ENCODE measurements at regions not wholly inside any gene's neighbourhood (a gene's known extent, or its start where the extent isn't known, plus 50 kb on each side); places are given as distances from the start of the nearest gene placed in this dataset.
"Not testable (repeated sequence)": the region's sequence is repeated elsewhere in the genome, so short reads cannot be mapped to it uniquely, and the experiment has no call there.

DNA sequence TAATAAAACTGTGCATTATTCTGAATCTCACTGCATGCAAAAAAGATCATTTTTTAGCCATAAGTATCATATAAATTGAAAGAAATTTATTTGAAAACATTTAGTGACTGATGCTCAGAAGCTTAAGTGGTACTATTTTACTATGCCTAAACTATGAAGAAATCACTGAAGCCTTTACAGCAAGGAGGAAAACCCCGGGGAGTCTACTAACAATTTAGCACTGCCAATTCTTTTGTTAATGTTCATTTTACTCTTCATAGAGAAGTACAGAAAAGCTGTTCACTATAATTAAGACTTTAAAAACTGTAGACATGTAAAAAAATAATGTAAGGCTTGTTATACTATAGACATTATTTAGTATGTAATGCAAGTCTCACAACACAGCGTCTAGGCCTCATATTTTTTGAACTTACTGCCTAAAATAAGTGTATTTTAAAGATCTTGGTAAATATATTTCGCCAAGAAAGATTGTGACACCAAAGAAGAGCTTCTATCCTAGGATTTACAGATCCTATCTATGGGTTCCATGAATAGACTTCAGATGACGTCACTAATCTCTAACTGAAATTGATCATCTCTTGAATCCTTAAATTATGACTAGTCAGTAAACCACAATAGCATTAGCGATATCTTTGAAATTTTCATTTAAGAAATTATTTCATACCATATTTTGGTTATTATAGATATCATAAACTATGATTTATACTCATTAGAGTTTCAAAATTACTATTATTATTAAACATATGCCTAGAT lies 602.5 kb downstream of the TMA16 start:
- H3K9me3 Mint-ChIP-seq: no peaks in the 10 kb centered on the region
- H3K4me3 Mint-ChIP-seq: no peak overlapping the region
- H3K4me1 Mint-ChIP-seq: no peaks in the 10 kb centered on the region
- no peak overlapping the region for H3K27ac Mint-ChIP-seq
- no peaks in the 10 kb centered on the region for H3K36me3 Mint-ChIP-seq (ENCODE audit: low read depth)
- H3K27me3 Mint-ChIP-seq (ENCODE audit: low read depth): no peaks in the 10 kb centered on the region
- TF ChIP-seq, protein P1, sequence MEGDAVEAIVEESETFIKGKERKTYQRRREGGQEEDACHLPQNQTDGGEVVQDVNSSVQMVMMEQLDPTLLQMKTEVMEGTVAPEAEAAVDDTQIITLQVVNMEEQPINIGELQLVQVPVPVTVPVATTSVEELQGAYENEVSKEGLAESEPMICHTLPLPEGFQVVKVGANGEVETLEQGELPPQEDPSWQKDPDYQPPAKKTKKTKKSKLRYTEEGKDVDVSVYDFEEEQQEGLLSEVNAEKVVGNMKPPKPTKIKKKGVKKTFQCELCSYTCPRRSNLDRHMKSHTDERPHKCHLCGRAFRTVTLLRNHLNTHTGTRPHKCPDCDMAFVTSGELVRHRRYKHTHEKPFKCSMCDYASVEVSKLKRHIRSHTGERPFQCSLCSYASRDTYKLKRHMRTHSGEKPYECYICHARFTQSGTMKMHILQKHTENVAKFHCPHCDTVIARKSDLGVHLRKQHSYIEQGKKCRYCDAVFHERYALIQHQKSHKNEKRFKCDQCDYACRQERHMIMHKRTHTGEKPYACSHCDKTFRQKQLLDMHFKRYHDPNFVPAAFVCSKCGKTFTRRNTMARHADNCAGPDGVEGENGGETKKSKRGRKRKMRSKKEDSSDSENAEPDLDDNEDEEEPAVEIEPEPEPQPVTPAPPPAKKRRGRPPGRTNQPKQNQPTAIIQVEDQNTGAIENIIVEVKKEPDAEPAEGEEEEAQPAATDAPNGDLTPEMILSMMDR (IDR thresholded peaks at IDR 0.05; ENCODE audit: unreplicated experiment in 3 of 3): no peak

DNA sequence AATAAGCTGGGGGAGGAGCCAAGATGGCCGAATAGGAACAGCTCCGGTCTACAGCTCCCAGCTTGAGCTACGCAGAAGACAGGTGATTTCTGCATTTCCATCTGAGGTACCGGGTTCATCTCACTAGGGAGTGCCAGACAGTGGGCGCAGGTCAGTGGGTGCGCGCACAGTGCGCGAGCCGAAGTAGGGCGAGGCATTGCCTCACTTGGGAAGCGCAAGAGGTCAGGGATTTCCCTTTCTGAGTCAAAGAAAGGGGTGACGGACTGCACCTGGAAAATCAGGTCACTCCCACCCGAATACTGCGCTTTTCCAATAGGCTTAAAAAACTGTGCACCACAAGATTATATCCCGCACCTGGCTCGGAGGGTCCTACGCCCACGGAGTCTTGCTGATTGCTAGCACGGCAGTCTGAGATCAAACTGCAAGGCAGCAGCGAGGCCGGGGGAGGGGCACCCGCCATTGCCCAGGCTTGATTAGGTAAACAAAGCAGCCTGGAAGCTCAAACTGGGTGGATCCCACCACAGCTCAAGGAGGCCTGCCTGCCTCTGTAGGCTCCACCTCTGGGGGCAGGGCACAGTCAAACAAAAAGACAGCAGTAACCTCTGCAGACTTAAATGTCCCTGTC lies 606.4 kb downstream of the TMA16 start:
- H3K9me3 Mint-ChIP-seq; H3K27me3 Mint-ChIP-seq (ENCODE audit: low read depth); H3K36me3 Mint-ChIP-seq (ENCODE audit: low read depth); H3K4me3 Mint-ChIP-seq; H3K27ac Mint-ChIP-seq; H3K4me1 Mint-ChIP-seq: not testable (repeated sequence)

DNA sequence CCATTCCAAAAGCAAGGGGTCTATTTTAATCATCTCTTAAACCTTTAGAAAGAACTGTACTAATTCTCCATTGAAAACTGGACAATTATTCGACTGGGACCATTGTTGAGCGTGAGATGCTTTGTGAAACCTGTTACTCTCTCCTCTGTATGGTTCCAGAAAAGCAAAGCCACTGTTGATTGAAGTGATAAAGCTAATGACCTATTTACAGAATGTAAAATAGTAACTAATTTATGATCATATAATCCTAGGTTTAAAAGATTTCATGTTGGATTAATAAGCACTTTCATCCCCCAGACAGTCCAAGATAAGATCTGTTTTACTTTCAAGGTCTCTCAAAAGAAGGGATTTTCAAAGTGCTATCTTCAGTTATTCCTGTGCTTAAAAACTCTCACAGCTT lies 614.5 kb downstream of the TMA16 start:
- Mint-ChIP-seq H3K4me3 (no peak overlapping the region), H3K9me3 (no peaks in the 10 kb centered on the region), H3K27ac (no peak overlapping the region), H3K4me1 (no peaks in the 10 kb centered on the region), H3K27me3 (ENCODE audit: low read depth) (no peaks in the 10 kb centered on the region), H3K36me3 (ENCODE audit: low read depth) (no peaks in the 10 kb centered on the region)
- TF ChIP-seq, protein P1 (IDR thresholded peaks at IDR 0.05; ENCODE audit: unreplicated experiment in 3 of 3): no peak

DNA sequence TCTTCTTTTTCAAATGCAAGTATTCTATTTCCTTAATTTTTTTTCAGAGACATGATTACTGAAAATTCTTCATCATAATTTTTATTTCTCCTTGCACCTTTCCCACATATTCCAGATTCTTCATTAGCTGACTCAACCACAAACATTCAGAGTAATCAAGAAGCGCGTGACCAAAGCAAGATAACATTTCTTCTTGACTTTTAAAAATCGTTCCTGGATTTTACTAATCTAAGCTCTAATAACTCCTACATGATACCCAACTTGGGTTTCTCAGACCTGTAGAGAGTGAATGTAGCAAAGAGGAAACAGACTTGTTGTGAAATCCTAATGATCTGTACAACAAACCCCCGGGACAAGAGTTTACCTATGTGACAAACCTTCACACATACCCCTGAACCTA lies 615.0 kb downstream of the TMA16 start:
- no peak overlapping the region for H3K27ac Mint-ChIP-seq
- no peak overlapping the region for H3K4me3 Mint-ChIP-seq

GRCh38 chr4:164115236-164115635 lies 620.7 kb downstream of the TMA16 start:
- no peak overlapping the region for H3K27ac Mint-ChIP-seq
- H3K9me3 Mint-ChIP-seq: no peaks in the 10 kb centered on the region
- no peaks in the 10 kb centered on the region for H3K27me3 Mint-ChIP-seq (ENCODE audit: low read depth)
- H3K4me1 Mint-ChIP-seq: no peaks in the 10 kb centered on the region
- no peak overlapping the region for H3K4me3 Mint-ChIP-seq
- TF ChIP-seq, protein P1 (IDR thresholded peaks at IDR 0.05; ENCODE audit: unreplicated experiment in 3 of 3): no peak
- no peaks in the 10 kb centered on the region for H3K36me3 Mint-ChIP-seq (ENCODE audit: low read depth)

More for the DNA sequence above, 615.0 kb downstream of the TMA16 start:
- Mint-ChIP-seq H3K4me1 (no peaks in the 10 kb centered on the region), H3K36me3 (ENCODE audit: low read depth) (no peaks in the 10 kb centered on the region), H3K27me3 (ENCODE audit: low read depth) (no peaks in the 10 kb centered on the region), H3K9me3 (no peaks in the 10 kb centered on the region)
- TF ChIP-seq, protein P1 (IDR thresholded peaks at IDR 0.05; ENCODE audit: unreplicated experiment in 3 of 3): no peak

DNA sequence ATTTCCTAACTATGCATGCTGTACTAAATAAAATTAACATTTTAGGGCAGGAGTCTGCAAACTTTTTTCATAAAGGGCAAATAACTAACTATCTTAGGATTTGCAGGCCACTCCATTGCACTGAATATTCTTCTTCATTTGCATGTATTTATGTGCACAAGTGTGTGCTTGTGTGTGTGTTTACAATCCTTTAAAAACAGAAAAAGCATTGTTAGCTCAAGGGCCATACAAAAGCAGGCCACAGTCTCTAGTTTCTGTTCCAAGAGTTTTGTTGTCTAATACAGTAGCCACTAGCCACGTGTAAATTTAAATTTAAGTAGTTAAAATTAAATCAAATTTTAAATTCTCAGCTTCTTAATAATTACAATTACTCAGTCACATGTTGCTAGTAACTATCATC lies 621.8 kb downstream of the TMA16 start:
- H3K4me3 Mint-ChIP-seq: no peak overlapping the region
- no peaks in the 10 kb centered on the region for H3K4me1 Mint-ChIP-seq
- H3K9me3 Mint-ChIP-seq: no peaks in the 10 kb centered on the region
- H3K27me3 Mint-ChIP-seq (ENCODE audit: low read depth): no peaks in the 10 kb centered on the region
- no peak overlapping the region for H3K27ac Mint-ChIP-seq
- H3K36me3 Mint-ChIP-seq (ENCODE audit: low read depth): no peaks in the 10 kb centered on the region
- TF ChIP-seq, protein P1 (IDR thresholded peaks at IDR 0.05; ENCODE audit: unreplicated experiment in 3 of 3): no peak

Data from nephron (organoid).